ENCODE measurements at regions not wholly inside any gene's neighbourhood (a gene's known extent, or its start where the extent isn't known, plus 50 kb on each side); places are given as distances from the start of the nearest gene placed in this dataset.

DNA sequence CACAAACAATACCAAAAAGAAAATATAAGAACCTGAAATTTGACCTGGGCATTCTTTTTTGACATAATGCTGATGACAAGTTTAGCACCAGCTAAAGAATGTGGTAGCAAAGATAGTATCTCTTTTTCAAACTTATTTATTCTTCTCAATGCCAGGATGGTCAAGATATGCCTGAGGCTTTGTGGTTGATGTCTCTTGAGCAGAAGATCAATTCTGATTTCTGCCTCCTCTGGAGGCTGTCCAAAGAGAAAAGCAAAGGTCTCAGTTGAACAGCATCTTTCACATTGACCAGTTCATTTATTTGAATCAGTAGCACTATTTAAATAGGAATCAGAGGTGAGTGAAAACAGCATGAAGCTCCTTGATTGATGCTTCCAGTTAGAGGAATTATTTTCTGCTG lies 588.2 kb downstream of the HTR1A start:
- H3K4me3 ChIP-seq (ENCODE audit: control insufficient read depth, low read depth, low read length), result no peak overlapping the region
- no peak for DNase-seq (ENCODE audit: low read depth)
- TF ChIP-seq, protein P1, sequence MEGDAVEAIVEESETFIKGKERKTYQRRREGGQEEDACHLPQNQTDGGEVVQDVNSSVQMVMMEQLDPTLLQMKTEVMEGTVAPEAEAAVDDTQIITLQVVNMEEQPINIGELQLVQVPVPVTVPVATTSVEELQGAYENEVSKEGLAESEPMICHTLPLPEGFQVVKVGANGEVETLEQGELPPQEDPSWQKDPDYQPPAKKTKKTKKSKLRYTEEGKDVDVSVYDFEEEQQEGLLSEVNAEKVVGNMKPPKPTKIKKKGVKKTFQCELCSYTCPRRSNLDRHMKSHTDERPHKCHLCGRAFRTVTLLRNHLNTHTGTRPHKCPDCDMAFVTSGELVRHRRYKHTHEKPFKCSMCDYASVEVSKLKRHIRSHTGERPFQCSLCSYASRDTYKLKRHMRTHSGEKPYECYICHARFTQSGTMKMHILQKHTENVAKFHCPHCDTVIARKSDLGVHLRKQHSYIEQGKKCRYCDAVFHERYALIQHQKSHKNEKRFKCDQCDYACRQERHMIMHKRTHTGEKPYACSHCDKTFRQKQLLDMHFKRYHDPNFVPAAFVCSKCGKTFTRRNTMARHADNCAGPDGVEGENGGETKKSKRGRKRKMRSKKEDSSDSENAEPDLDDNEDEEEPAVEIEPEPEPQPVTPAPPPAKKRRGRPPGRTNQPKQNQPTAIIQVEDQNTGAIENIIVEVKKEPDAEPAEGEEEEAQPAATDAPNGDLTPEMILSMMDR (conservative IDR thresholded peaks at IDR 0.05; ENCODE audit: control insufficient read depth, insufficient read depth, low read depth, low read length), result no peak

DNA sequence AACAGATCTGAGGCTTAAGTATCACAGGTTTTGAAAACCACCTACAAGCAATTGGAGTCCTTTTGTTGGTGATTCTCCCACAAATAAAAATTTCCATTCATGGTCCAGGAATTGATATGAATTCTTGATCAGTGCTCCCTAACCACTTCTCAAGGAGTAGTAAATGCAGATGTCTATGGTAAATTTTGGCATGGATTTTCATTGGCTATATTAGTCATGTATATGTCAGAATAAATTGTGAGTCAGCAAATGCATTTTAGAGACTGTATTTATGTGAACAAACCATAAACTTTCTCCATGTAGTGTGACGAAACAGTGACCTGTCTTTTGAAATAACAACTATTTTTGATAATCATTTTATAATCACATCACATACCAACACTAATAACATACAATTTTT lies 611.1 kb downstream of the HTR1A start:
- H3K4me3 ChIP-seq (ENCODE audit: control insufficient read depth, low read depth, low read length), result no peak overlapping the region
- TF ChIP-seq, protein P1 (conservative IDR thresholded peaks at IDR 0.05; ENCODE audit: control insufficient read depth, insufficient read depth, low read depth, low read length), result no peak
- DNase-seq (ENCODE audit: low read depth), result peak; percentile 15

DNA sequence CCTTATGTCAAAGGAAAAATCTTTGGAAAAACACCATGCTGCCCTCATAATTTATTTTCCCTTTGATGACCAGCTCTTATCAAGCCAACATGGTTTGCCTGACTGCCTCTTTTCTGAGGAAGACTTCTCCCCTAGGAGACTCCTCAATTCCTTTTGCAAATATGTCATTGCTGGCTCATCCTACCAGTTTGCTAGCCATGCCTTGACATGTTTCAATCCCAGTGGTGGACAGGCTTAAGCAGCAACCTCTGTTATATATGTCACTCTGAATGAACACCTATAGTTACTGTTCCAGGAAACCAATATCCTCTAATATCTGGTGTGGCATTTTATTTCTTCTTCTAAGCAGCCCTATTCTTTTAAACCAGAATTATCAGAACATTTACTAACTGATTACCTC lies 615.8 kb downstream of the HTR1A start:
- TF ChIP-seq, protein P1 (conservative IDR thresholded peaks at IDR 0.05; ENCODE audit: control insufficient read depth, insufficient read depth, low read depth, low read length), result no peak
- DNase-seq (ENCODE audit: low read depth), result no peak
- no peak overlapping the region for H3K4me3 ChIP-seq (ENCODE audit: control insufficient read depth, low read depth, low read length)

DNA sequence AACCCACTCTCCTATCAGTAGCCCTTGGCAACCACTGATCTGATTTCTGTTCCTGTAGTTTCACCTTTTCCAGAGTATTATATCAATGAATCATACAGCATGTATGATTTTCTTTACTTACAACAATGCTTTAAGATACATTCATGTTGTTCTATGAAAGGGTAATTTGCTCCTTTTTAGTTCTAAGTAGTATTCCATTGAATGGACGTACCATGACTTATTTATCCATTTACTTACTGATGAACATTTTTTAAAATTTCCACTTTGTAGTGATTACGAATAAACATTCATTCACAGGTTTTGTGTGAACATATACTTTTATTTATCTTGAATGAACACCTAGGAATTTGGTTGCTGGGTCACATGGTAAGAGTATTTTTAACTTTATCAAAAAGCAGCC lies 620.8 kb downstream of the HTR1A start:
- no peak for DNase-seq (ENCODE audit: low read depth)
- no peak overlapping the region for H3K4me3 ChIP-seq (ENCODE audit: control insufficient read depth, low read depth, low read length)
- TF ChIP-seq, protein P1 (conservative IDR thresholded peaks at IDR 0.05; ENCODE audit: control insufficient read depth, insufficient read depth, low read depth, low read length), result no peak

DNA sequence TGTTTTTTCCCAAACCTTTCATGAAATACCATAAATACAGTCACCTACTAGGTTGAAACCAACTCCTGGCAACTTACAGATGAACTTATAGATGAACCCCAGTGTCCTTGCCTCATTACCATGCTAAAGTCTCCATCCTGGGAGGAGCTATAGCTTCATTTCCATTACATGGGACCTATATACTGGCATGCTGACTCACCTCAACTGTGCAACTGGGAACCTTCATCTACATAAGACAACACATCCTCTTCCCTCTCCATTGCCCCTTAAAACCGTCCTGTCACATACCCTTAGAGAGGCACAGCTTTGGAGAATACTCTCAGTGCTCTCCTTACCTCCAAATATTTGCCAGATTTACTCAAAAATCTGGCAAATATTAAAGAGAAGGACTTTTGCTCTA lies 638.3 kb downstream of the HTR1A start:
- no peak overlapping the region for H3K4me3 ChIP-seq (ENCODE audit: control insufficient read depth, low read depth, low read length)
- TF ChIP-seq, protein P1 (conservative IDR thresholded peaks at IDR 0.05; ENCODE audit: control insufficient read depth, insufficient read depth, low read depth, low read length), result no peak
- DNase-seq (ENCODE audit: low read depth), result no peak

DNA sequence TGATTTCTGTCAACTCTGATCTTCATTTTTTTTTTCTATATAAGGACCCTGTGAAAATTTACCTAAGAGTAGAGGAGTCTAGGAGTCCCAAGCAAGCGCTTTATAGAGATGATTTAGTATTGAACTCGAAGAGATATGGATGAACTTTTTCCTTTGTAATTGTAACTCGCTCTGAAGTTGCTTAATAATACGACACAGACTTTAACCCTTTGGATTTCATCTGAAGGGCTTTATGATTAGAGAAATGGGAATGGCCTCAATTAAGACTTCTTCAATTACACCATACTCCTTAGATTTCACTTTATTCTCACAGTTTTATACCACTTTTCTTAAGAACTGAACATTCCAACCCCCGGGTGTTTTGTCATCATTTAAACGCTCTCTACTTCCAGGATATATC lies 647.7 kb downstream of the HTR1A start:
- TF ChIP-seq, protein P1 (conservative IDR thresholded peaks at IDR 0.05; ENCODE audit: control insufficient read depth, insufficient read depth, low read depth, low read length), result no peak
- H3K4me3 ChIP-seq (ENCODE audit: control insufficient read depth, low read depth, low read length), result no peak overlapping the region
- no peak for DNase-seq (ENCODE audit: low read depth)

DNA sequence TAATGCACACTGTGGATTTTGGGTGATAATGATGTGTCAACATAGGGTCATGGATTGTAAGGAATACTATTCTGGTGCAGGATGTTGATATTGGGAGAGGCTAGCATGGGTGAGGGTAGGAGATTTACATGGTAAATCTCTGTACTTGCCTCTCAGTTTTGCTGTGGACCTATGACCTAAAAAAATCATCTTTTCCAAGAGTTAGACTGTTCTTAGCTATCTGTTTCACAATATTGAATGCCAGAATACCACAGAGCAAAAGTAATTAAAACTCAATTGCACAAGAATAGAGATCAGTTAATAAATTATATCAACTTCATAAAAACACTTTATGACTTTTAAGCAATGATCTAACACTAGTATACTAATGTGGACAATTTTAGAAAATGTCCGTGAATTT lies 651.6 kb downstream of the HTR1A start:
- no peak overlapping the region for H3K4me3 ChIP-seq (ENCODE audit: control insufficient read depth, low read depth, low read length)
- peak; percentile 25 for DNase-seq (ENCODE audit: low read depth)
- TF ChIP-seq, protein P1 (conservative IDR thresholded peaks at IDR 0.05; ENCODE audit: control insufficient read depth, insufficient read depth, low read depth, low read length), result no peak

Measured in fibroblast of mammary gland (primary cell).